Epithelial cell of esophagus (primary cell): ENCODE measurements at regions not wholly inside any gene's neighbourhood (a gene's known extent, or its start where the extent isn't known, plus 50 kb on each side); places are given as distances from the start of the nearest gene placed in this dataset.
"Not testable (repeated sequence)": the region's sequence is repeated elsewhere in the genome, so short reads cannot be mapped to it uniquely, and the experiment has no call there.

Experiments used
- DNase-seq: peaks from one replicate; pipeline ENCODE4 v3.0.0; 2010; ENCODE audit warnings: low read depth
- H3K4me3 ChIP-seq: 2 replicates; pipeline ENCODE4 v1.5.1; 2011; ENCODE audit warnings: mild to moderate bottlenecking, low read length, control low read depth
- CTCF ChIP-seq: IDR thresholded peaks from 2 replicates; pipeline ENCODE4 v1.5.1; 2011; ENCODE audit warnings: low read depth, mild to moderate bottlenecking, low read length, control low read depth, inconsistent platforms; ENCODE audit not compliant: insufficient read depth; ENCODE audit errors: missing control alignments

DNA sequence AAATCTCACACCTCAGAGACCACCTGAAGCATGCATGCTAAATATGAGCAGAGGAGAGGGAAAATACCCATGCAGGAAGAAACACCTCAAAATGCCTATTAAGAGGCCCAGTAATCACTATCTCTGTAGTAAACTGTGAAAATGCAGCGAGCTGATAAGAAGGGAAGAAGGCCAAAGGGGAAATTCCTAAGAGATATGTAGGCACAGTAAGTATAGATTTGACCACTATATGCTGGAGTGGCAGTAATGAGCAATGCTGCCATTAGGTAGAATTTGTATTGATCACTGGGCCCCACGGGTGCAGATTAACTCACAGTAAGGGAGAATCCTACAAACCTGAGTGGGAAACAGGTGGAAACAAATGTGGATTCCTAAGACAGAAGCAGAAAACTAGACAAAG lies 1813.1 kb upstream of the RAG2 start:
- peak; percentile 8 for TF ChIP-seq CTCF
- no peak for DNase-seq
- H3K4me3 ChIP-seq = no peak overlapping the region

DNA sequence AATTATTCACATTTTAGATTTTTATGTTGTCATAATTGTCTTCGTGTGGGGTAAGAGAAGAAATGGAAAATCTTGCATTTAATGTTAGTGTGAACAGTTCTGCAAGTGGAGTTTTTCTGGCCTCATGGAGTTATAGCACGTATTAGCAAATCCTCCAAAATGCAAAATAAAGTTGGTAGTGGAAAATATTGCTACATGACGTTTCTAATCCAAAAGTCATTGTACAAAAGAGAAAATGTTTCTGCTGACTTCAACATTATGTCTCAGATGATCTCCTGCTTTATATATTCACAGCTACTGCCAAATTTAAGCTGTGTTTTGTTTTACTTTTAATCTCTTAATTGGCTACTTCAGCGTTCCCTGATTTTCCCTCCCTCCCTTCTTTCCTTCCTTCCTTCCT lies 1804.0 kb upstream of the RAG2 start:
- DNase-seq = no peak
- no peak for TF ChIP-seq CTCF

GRCh38 chr11:38392176-38392575 lies 1794.1 kb upstream of the RAG2 start:
- DNase-seq = peak; percentile 14
- no peak for TF ChIP-seq CTCF
- H3K4me3 ChIP-seq = no peak overlapping the region

More for the DNA sequence above, 1804.0 kb upstream of the RAG2 start:
- no peak overlapping the region for H3K4me3 ChIP-seq

DNA sequence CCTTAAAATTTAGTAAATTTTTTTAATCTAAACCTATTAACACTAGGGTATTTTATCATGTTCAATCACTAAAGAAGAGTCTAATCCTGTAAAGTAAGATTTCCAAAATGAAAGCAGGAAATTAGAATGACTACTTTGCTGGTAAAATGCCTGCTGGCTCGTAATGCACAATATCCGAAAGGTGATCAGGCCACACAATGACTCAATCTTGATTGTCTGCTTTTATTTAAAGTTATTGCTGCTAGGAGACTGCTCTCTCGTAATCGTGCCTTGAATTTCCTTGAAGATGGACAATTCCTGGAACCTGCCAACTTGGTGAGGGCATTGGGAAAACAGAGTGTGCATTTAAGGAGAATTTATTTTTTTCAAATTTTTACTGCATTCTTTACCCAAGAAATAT lies 1786.5 kb upstream of the RAG2 start:
- no peak overlapping the region for H3K4me3 ChIP-seq
- no peak for TF ChIP-seq CTCF
- peak; percentile 46 for DNase-seq

GRCh38 chr11:38365274-38365673 lies 1767.2 kb upstream of the RAG2 start:
- DNase-seq = peak; percentile 43
- no peak for TF ChIP-seq CTCF
- no peak overlapping the region for H3K4me3 ChIP-seq

- no peak for TF ChIP-seq CTCF
- H3K4me3 ChIP-seq = no peak overlapping the region
- DNase-seq = no peak
Measured at GRCh38 chr11:38356255-38356654, 1758.2 kb upstream of the RAG2 start.

- TF ChIP-seq CTCF = no peak
- H3K4me3 ChIP-seq = no peak overlapping the region
- peak; percentile 75 for DNase-seq
Measured at GRCh38 chr11:38345286-38345685, 1747.2 kb upstream of the RAG2 start.

DNA sequence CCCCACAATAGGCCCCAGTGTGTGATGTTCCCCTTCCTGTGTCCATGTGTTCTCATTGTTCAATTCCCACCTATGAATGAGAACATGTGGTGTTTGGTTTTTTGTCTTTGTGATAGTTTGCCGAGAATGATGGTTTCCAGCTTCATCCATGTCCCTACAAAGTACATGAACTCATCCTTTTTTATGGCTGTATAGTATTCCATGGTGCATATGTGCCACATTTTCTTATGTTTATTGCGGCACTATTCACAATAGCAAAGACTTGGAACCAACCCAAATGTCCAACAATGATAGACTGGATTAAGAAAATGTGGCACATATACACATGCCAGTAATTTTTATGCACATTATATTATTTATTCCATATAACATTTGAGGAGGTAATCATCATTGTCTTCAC lies 1743.6 kb upstream of the RAG2 start:
- DNase-seq, H3K4me3 ChIP-seq: not testable (repeated sequence)
